Embryonic facial prominence (tissue), 1 donor: ENCODE measurements at regions not wholly inside any gene's neighbourhood (a gene's known extent, or its start where the extent isn't known, plus 50 kb on each side); places are given as distances from the start of the nearest gene placed in this dataset.
"Not testable (repeated sequence)": the region's sequence is repeated elsewhere in the genome, so short reads cannot be mapped to it uniquely, and the experiment has no call there.

Experiments used
- DNase-seq: peaks from one replicate; pipeline ENCODE4 v3.0.0-alpha.2; 2016; ENCODE audit errors: extremely low spot score

DNA sequence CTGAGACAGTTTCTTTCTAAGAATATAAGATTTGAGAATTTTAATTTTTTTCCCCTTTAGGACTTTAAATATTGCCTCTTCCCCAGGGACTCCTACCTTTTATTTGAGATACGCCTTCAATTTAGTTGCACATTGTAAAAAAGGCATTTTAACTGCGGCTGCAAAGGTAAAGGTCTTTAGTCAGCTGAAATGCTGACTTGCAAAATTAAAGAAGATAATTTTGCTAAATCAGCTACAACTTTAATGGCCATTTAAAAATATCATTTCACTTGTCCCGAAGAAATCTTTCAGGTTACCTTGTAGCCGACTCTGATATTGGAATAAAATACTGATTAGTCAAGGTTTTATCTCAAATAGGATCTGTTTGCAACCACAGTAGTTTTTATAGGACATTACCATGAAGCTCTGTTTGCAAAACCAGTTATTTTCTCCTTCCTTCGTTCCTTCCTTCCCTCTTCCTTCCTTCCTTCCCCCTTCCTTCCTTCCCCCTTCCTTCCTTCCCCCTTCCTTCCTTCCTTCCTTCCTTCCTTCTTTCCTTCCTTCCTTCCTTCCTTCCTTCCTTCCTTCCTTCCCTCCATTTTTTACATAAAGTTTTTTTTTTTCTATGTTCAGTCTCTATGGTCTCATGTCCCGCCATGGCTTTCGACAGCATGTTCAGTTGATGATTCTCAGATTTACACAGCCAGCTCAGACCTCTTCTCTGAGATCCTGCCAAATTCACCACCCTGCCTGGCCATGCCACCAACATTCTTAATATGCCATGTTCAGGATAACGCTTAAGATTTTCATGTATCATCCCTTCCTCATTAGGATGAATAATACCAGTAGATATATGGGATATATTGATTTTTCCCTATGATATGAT, 405.4 kb upstream of the PRKX start:
- DNase-seq, result no peak

DNA sequence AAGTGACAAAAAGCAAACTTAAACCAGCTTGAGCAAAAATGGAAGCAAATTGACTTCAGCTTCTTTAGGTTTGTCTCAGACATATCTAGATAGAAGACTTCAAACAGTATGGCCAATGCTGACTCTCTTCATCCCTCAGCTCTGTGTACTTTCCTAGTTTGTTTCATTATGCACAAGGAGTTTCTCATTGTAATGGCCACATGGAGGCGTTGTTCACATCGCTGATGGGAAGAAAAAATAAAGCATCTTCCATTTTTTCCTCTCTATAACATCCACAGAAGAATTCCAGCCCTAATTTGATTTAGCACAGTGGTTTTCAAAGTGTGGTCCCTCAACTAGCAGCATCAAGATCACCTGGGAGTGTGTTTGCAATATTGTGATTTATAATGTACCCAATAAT, 397.5 kb upstream of the PRKX start:
- no peak for DNase-seq

DNA sequence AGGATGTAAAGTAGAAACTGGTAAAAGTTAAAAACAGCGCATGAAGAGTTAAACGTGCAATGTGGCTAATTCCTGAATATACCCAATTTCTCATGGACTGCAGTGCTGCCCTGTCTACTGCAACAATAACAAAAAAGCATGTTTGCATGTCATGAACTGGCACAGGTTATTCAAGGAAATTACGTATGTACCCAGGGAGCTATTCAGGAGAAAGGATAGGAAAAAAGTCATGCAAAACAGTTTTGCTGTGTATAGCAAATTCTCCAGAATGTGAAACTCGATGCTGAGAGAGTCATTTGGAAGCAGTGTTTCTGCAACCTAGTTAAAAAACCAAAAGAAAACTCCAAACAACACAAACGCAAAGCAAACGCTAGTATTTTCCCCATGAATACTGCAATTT, 381.5 kb upstream of the PRKX start:
- no peak for DNase-seq

DNA sequence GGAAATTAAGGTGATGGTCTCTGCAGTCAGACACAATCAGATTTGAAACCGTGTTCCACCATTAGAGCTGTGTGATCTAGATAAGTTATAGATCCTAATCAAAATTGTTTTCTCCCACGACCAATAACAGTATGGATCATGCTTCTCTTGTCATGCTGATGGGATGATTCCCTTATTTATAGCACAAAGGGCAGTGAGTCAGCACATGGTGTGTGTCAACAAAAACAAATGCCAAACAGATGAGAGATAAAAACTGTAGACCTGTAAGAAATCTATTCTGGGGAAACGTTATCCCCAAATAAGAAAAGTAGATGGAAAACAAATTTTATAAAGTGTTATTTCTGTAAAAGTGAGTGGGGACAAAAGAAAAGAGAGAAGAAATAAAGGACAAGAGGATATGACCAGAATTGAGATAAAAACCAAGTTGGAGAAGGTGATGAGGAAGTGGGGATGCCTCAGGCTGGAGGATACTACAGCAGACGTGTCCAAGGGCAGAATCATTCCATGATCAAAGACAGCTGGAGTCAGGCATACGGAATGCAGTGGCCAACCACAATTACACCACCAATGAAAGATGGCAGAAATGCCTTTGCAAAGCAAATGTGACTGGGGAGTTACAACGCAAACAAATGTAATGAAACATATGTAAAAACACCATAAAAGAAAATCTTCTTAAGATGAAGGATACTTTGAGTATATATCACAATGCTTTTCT, 377.8 kb upstream of the PRKX start:
- no peak for DNase-seq

DNA sequence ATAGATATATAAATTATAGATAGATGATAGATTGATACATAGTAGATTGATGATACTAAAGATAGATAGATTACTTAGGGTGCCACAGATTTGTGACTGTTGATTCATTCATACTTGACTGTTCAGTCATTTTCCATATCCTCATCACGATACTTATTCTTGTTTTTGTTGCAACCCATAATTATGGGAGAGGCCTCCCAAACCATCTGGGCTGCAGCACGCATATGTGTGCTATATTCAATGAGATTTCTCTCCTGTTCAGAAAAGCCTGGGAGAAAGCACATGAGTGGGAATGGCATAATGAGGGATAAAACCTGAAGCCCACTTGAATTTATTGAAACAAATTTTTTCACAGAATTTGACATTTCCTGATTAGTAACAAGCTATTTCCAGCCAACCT, 346.4 kb upstream of the PRKX start:
- DNase-seq, result no peak

DNA sequence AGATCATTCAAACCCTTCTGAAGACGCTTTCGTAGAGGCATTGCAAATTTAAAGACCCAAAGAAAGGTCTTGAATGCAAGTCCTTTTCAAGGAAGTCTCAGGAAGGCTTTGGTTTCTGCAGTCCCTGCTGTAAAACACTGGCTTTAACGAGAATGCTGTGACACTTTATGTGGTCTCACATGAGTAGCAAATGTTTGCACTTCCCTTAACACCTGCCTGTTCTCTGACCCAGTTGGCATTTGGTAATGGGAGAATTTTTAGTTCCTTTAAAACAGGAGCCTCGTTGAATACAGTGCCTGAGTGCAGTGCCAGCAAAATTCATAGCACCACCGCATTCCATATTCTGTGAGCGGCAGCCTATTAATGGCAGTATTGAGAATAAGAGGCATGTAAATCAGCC, 330.5 kb upstream of the PRKX start:
- no peak for DNase-seq

DNA sequence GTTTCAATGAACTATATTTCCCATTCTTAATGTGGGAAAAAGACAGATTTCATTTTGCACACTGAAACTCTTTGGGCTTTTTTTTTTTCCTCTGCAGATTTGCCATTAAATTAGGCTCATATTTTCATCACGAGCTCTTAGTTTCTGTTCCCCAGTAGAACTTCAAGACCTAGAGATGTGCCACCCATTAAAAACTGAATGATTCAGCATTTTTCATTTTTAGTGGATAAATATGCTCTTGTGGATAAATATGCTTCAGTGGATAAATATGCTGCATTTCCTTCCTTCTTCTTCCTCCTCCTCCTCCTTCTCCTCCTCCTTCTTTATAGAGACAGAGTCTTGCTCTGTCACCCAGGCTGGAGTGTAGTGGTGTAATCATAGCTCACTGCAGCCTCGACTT, 322.4 kb upstream of the PRKX start:
- no peak for DNase-seq

DNA sequence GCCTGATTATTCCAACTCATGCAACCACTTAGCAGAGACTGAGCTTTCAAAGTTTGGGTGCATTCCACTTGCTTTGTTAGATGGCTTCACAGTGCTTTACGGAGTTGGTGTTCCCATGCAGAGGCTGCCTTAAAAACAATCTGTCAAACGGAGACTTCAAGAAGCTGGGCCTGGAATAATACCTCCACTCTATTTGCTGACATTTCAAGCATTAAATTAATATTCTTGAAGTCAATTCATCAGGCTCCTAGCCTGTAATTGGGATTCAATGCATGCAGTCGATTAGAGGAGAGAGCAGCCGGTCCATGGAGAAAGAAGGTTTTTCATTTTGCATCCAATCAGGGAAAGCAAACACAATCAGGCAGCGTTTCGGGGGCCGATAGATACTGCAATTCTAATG, 314.7 kb upstream of the PRKX start:
- DNase-seq, result no peak

DNA sequence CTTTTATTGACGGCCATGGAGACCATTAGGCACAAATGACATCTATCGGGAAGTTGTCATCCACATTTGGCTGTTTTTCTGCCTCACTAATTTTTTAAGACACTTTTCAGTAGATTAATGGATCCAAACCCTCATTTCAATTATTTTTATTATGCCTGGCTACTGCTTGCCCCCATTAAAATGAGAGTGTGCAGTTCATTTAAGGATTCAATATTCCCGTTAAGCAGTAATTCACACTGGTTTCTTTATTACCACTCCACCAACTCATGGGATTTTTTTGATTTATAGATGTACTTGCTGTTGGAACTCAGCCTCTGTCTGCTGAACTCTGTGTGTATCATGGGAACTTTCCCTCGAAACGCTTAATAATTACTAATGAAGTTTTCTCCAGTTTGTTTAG, 291.8 kb upstream of the PRKX start:
- DNase-seq, result no peak

DNA sequence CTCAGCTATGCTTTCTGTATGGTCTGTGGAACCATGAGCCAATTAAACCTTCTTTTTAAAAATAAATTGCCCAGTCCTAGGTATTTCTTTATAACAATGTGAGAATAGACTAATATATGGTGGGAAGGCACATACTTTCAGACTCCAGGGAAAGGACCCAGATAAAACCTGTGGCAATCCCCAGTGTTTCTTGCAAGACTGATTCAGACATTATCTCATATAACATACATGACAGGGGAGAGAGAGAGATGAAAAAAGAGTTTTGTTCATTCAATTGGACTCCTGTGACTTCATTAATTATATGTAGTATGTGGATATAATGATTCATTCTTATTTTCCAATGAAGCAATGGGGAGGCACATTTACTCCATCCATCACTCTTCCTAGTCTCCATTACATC, 291.4 kb upstream of the PRKX start:
- no peak for DNase-seq

DNA sequence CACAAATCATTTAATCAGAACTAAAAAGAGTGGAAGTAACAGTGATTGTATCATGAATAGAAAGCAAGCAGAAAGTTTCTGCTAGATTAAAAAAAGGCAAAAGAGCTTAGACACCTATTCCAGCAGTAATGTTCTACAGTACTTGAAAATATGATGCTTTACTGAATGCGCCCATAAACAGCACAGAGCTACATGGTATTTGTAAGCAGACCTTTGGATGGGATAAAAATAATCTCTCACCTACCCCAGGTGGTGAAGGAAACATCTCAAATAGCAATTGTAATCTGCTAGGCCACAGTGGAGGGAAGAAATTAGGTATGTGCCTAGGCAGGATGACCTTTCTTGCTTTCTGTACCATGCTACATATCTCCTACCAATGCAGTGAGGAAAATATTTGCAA, 280.9 kb upstream of the PRKX start:
- no peak for DNase-seq

DNA sequence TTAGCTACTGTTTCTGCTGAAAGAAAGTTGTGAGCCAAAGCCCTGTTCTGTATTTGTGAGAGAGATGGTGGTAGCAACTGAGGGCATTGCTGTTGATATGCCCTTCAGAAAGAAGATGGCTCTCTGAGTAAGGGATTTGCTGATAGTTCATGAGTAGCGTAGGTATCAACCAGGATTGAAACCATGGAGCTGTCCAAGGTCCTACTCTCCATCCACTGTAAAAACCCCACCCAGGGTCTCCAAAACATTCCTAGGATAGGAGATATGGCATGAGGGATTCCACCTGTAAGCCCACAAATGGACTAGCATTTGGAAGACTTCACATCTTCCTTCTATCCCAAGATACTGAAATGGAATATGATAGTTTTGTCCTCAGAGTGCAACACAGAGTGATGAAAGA, 277.1 kb upstream of the PRKX start:
- no peak for DNase-seq

DNA sequence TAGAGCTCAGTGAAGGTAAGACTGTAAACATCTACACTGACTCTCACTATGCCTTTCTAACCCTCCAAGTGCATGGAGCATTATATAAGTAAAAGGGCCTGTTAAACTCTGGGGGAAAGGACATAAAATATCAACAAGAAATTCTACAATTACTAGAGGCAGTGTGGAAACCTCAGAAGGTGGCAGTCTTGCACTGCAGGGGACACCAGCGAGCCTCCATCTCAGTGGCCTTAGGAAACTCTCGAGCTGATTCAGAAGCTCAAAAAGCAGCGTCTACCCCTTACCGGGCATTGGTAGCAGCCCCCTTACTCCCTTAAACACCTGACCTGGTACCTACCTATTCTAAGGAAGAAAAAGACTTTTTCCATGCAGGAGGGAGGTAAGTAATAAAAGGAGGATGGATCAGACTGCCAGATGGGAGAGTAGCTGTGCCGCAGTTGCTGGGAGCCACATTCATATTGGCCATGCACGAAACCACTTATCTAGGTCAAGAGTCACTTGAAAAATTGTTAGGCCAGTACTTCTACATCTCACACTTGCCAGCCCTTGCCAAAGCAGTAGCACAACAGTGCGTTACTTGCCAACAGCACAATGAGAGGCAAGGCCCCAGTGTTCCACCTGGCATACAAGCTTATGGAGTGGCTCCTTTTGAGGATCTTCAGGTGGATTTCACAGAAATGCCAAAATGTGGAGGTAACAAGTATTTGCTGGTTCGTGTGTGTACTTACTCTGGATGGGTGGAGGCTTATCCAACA, 258.8 kb upstream of the PRKX start:
- not testable (repeated sequence) for DNase-seq

DNA sequence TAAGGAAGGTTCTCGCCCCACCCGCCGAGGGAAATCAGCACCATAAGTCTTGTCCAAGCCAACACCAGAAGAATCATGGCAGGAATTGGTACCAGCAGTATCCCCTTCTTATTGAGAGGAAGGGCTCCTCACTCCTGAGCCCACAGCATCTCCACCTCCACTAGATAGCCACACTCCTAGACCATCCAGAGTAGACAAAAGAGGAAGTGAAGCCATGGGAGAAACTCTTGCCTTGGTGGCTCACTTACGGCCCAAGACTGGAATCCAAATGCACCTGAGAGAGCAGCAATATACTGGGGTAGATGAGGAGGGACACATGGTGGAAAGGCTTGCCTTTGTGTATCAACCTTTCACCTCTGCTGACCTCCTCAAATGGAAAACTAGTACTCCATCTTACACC, 255.3 kb upstream of the PRKX start:
- DNase-seq, result no peak

DNA sequence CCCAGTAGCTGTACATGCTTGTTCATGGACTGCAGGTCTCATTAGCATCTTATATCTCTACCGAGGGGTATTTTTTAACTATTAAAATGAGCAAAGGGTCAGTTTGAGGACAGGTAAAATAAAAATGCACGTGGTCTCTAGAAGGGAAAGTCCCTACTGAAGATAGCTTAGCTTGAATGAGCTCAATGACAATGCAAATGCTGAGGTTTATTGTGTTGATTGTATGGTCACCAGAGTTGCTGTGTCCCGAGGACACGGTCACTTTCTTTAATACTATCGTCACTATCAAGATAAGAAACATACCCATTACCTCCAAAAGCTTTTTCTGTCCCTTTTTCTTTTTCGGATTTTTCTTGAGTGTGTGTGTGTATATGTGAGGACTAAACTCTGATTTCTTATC, 250.5 kb upstream of the PRKX start:
- no peak for DNase-seq

DNA sequence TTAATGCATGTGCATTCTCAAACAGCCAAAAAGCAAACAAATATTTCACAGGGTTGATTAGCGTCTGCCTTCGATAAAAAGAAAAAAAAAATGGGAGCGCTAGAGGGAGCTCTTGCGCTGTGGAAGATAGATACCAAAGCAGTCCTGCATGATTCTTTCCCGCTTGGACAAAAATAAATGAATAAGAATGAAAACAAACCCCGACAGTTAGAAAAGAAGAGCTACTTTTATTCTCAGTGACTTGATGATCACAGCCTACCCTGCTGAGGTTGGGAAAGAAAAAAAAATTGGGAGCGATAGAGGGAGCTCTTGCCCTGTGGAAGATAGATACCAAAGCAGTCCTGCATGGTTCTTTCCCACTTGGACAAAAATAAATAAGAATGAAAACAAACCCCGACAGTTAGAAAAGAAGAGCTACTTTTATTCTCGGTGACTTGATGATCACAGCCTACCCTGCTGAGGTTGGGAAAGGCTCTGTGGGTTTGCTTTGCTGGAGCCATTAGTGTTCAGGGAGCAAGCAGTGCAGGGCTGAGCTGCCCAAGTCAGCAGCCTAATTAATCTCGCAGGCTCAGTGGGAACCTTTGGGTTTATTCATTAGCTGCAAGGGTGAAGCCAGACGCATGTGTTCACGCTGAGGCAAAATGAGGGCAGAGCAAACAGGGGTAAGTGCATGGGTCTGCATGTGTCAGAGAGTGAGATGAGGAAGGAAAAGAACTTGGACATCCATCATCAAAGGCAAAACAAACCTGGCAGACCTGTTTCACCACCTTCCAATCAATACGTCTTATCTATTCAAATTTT, 249.3 kb upstream of the PRKX start:
- DNase-seq, result no peak

DNA sequence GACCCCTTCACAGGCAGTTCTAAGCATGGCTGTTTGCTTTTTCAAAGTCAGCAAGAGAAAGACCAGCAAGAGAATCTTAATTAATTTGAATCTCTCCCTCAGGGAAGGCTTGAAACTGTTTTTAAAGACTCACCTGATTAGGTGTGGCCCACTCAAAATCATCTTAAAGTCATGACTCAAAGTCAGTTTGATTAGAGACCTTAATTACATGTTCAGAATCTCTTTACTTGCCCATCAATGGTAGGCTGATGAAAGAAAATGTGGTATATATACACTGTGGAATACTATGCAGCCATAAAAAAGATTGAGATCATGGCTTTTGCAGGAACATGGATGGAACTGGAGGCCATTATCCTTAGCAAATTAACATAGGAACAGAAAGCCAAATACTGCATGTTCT, 247.5 kb upstream of the PRKX start:
- no peak for DNase-seq

DNA sequence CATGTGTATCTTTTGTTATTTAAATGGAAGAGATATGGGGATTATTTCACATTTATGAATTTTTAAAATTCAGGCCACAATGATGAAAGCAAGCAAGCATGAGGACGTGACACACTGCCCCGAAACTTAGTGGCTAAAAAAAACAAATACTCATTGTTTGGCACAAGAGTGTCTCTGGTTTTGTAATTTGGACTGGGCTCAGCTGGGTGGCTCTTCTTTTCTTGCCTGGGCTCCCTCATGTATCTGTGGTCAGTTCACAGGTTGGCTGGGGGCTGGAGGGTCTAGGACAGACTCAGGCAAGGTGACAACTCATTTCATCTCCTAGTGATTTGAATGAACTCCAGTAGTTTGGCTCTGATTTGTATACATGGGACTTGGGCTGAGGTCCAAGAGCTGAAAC, 238.4 kb upstream of the PRKX start:
- no peak for DNase-seq

DNA sequence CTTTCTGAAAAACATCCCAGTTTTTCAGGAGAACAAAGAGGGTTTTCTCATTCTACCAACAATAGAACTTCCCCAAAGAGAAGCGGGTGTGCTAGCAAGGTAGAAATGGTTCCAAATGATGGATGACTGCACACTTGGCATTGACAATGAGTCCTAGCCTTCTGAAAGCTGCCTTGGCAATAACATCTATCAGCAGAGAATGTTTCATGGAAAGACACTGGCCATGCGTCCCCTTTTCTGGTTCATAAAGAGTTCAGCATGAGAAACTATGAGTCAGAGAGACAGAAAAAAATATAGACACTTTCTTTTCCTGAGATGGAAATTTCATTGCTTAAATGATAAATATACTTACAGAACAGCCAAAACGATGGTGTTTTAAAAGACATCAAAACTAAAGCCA, 236.9 kb upstream of the PRKX start:
- no peak for DNase-seq

DNA sequence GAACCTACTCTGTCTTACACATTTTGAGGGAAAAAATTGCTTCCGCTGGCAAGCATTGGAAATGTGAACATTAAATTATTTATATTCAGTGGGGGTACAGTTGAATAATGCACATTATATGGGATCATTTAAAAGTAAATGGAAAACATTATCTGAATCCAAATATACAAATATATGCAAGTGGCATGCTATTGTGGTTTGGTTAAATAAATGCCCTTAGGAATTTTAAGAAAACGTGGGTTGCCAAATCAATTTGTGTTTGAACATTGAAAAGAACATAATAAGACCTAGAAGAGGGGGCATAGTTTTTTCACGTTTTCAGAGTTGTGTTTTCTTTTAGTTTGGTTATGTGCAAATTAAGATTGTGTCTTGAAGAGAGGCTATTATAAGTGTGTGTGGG, 230.5 kb upstream of the PRKX start:
- no peak for DNase-seq

DNA sequence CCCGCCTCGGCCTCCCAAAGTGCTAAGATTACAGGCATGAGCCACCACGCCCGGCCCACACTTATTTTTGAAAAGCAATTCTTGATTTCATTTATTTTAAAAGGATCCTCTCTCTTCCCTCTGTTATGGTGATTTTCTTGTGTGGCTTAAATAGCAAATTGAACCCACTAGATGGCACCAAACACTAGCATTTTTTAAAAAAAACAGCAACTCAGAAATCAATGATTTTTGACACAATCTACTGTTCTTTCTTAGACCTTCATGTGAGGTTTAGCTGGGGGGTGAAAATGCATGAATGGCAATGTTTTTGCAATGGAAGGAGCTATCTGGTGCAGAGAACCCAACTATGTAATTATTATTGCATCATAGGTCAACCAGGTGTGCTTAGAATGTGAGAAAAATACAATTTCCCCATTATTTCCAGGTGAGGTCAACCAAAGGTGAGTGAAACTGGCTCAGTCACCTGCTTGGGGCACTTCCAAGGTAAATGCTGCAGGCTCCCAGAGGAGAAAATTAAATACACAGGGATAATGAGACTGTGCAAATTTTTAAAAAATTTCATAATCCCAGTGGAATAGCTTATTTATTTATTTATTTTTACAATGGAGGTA, 226.7 kb upstream of the PRKX start:
- peak; percentile 16 for DNase-seq

DNA sequence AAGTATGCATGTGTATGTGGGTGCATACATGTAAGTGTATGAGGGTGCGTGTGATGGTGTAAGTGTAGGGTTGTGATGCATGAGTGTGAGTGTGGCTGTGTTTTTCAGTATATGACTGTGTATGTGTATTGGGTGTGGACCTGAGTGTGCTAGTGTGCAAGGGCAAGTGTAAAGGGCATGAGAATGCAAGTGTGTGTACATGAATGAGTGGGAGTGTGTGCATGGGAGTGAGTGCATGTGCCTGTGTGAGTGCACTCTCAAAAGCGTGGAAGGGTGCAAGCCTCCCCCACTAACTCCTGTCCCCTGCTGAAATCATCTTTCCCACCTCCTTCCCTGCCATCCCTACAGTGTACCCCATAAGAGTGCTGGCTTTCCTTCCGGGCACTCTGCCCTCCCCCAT, 225.1 kb upstream of the PRKX start:
- DNase-seq, result no peak
